ENCODE measurements at regions not wholly inside any gene's neighbourhood (a gene's known extent, or its start where the extent isn't known, plus 50 kb on each side); places are given as distances from the start of the nearest gene placed in this dataset.
A peak's percentile ranks its signal among the peaks of the same experiment; 100 is the strongest.

- TF ChIP-seq MAX (IDR thresholded peaks at IDR 0.05; ENCODE audit: insufficient read depth, insufficient read length) (peak; percentile 85), CTCF (IDR thresholded peaks at IDR 0.05; ENCODE audit: extremely low read depth in 1 of 2, insufficient read depth in 1 of 2, low read depth in 1 of 2, low read length in 2 of 2) (no peak), POLR2AphosphoS5 (IDR thresholded peaks at IDR 0.05; ENCODE audit: insufficient read depth, low read depth, low read length) (peak; percentile 96), POLR2A (IDR thresholded peaks at IDR 0.05; ENCODE audit: low read depth, low read length) (peak; percentile 51)
These were observed 55.9 kb upstream of the STXBP1 start for GRCh38 chr9:127555840-127556820.

Measured in endothelial cell of umbilical vein (primary cell).